ENCODE measurements at regions not wholly inside any gene's neighbourhood (a gene's known extent, or its start where the extent isn't known, plus 50 kb on each side); places are given as distances from the start of the nearest gene placed in this dataset.

- WGBS, 2 experiments (ENCODE audit: extremely low coverage in 2 of 2, insufficient read length in 1 of 2), result no CpG with 5 or more reads among the region's 8 CpGs
- H2BK5ac ChIP-seq (ENCODE audit: low read depth, low read length, poor library complexity, severe bottlenecking), result peak overlapping the region; percentile 94
- CTCF ChIA-PET, result interaction anchor here (1.3 kb wide), 1 partner anchor 19 kb away, joined by 3 read pairs; no protein-coding TSS in a partner anchor
- peak overlapping the region; percentile 96 for H4K5ac ChIP-seq (ENCODE audit: low read depth, low read length)
- peak overlapping the region; percentile 74 for H3K4ac ChIP-seq (ENCODE audit: low read depth, low read length)
- H2AK9ac ChIP-seq (replicated peaks; ENCODE audit: low read depth, low read length, poor library complexity), result no peak overlapping the region
- H3K56ac ChIP-seq (ENCODE audit: extremely low read depth, insufficient read depth, low read length), result peak overlapping the region; percentile 91
- H3K4me3 ChIP-seq (ENCODE audit: insufficient read depth, low read depth, low read length), result peak overlapping the region; percentile 9; the same call in 1 of the 2 replicates
- H2BK15ac ChIP-seq (ENCODE audit: low read depth, low read length), result peak overlapping the region; percentile 66; the same call in 2 of the 3 replicates
- ATAC-seq (ENCODE audit: low read depth), result peak; percentile 81
- peak overlapping the region; percentile 88 for H4K91ac ChIP-seq (ENCODE audit: insufficient read depth, low read depth, low read length)
- no TSS peak for BruUV-seq (replicated peaks)
- peak overlapping the region; percentile 83 for H2BK20ac ChIP-seq (ENCODE audit: low read depth, low read length)
- H3K79me1 ChIP-seq (ENCODE audit: low read depth in 1 of 2, low read length in 2 of 2), result peaks cover 16 to 39% of the 10 kb centered on the region in 2 experiments
- no peaks in the 10 kb centered on the region for H3K36me3 ChIP-seq (ENCODE audit: control insufficient read depth, insufficient read depth, low read length)
- dilution Hi-C loops (cut with HindIII; ENCODE audit: low sequenced_read_pairs, unreplicated experiment), result no loop called here
- H2AFZ ChIP-seq (replicated peaks; ENCODE audit: low read length, poor library complexity), result no peak overlapping the region
- peak overlapping the region; percentile 68; the same call in 1 of the 2 replicates for H3K23ac ChIP-seq (ENCODE audit: low read depth, low read length)
- peak; percentile 94 for DNase-seq
- POLR2A ChIA-PET (ENCODE audit: unreplicated experiment), result interaction anchor here (0.6 to 1.3 kb wide), 10 partner anchors 18 to 205 kb away, joined by 3 to 5 read pairs (median 3); partner anchors contain the start of gene SLC38A1
- TF ChIP-seq CHD1 (IDR thresholded peaks at IDR 0.05; ENCODE audit: low read depth, low read length) (no peak), MXI1 (IDR thresholded peaks at IDR 0.05; ENCODE audit: borderline replicate concordance, low read depth, low read length) (no peak), SMC3 (IDR thresholded peaks at IDR 0.05; ENCODE audit: low read depth, low read length) (0 out of 2 replicates have a peak, but pooled peaks have one; percentile 19), MAFK (IDR thresholded peaks at IDR 0.05; ENCODE audit: low read depth, low read length) (no peak), POLR2A (IDR thresholded peaks at IDR 0.05; ENCODE audit: low read depth, low read length) (no peak), RAD21 (IDR thresholded peaks at IDR 0.05; ENCODE audit: low read length) (peak; percentile 40), BHLHE40 (IDR thresholded peaks at IDR 0.05; ENCODE audit: low read depth, low read length) (peak; percentile 94), FOS (IDR thresholded peaks at IDR 0.05; ENCODE audit: low read depth, low read length) (peak; percentile 81), ELK1 (IDR thresholded peaks at IDR 0.05; ENCODE audit: borderline replicate concordance, low read depth, low read length) (no peak), CEBPB (IDR thresholded peaks at IDR 0.05; ENCODE audit: low read depth, low read length) (peak; percentile 26; the same call in 1 of the 2 replicates), NFE2L2 (IDR thresholded peaks at IDR 0.05; ENCODE audit: low read depth, low read length) (no peak), RCOR1 (IDR thresholded peaks at IDR 0.05; ENCODE audit: insufficient replicate concordance, low read length) (no peak), MAZ (IDR thresholded peaks at IDR 0.05; ENCODE audit: borderline replicate concordance, low read depth, low read length) (no peak)
- no peaks in the 10 kb centered on the region for H3K9me3 ChIP-seq (ENCODE audit: control insufficient read depth, insufficient read depth, low read length)
- no peaks in the 10 kb centered on the region for H4K20me1 ChIP-seq (ENCODE audit: insufficient read depth, low read length)
- H2AK5ac ChIP-seq (ENCODE audit: low read depth, low read length), result peak overlapping the region; percentile 86
- peak overlapping the region; percentile 49; the same call in 1 of the 2 replicates for H3K9ac ChIP-seq (ENCODE audit: low read depth, low read length)
- H3K9me1 ChIP-seq (ENCODE audit: insufficient read depth, low read length), result peaks cover 17% of the 10 kb centered on the region
- H3K4me2 ChIP-seq (ENCODE audit: low read depth, low read length), result peak overlapping the region; percentile 78
- in situ Hi-C loops (cut with MboI; ENCODE audit: low sequenced_read_pairs), result no loop called here
- H4K8ac ChIP-seq (ENCODE audit: low read depth in 2 of 2, low read length in 2 of 2), result peak overlapping the region; percentile 77 to 78
- H2BK120ac ChIP-seq (ENCODE audit: low read depth, low read length), result peak overlapping the region; percentile 76
- H3K18ac ChIP-seq (ENCODE audit: low read depth, low read length), result peak overlapping the region; percentile 99
- H3K4me1 ChIP-seq (ENCODE audit: control insufficient read depth, insufficient read depth, low read length), result peaks cover 24% of the 10 kb centered on the region
- intact Hi-C loops (cut with micrococcal nuclease), result loop anchor here (1.0 to 5.0 kb wide), 7 partner anchors 41 to 188 kb away; partner anchors contain the start of gene SLC38A2
- H3K27me3 ChIP-seq (ENCODE audit: control insufficient read depth, insufficient read depth, low read length), result no peaks in the 10 kb centered on the region
- peak overlapping the region; percentile 87 for H3K27ac ChIP-seq (ENCODE audit: insufficient read depth, low read length)
- peak overlapping the region; percentile 40 for H3K14ac ChIP-seq (replicated peaks; ENCODE audit: low read depth, low read length)
Measured at GRCh38 chr12:46473634-46474329, 101.2 kb upstream of the SLC38A2 start.

Measured in IMR-90 (cell line).